Prostate gland (tissue), 2 donors: ENCODE measurements at regions not wholly inside any gene's neighbourhood (a gene's known extent, or its start where the extent isn't known, plus 50 kb on each side); places are given as distances from the start of the nearest gene placed in this dataset.

Experiments used
- POLR2A ChIP-seq: fragments of 450-650 bp; IDR thresholded peaks from one replicate; pipeline ENCODE4 v1.6.1; 2016; ENCODE audit warnings: antibody characterized with exemption, mild to moderate bottlenecking
- POLR2AphosphoS5 ChIP-seq: sonication (generic); formaldehyde crosslinking; IDR thresholded peaks from one replicate; pipeline ENCODE4 v1.6.1; 2017; ENCODE audit warnings: antibody characterized with exemption
- TF ChIP-seq, protein P1 (sequence below), 4 experiments: fragments of 200-600 bp in 2 of 4; fragments of 450-650 bp in 2 of 4; sonication (generic) in 2 of 4; IDR thresholded peaks; 1 replicate in 3 of 4; 2 replicates in 1 of 4; pipeline ENCODE4 v1.5.1; 2016 to 2019; ENCODE audit warnings: antibody characterized with exemption in 4 of 4, mild to moderate bottlenecking in 2 of 4, moderate library complexity in 2 of 4

DNA sequence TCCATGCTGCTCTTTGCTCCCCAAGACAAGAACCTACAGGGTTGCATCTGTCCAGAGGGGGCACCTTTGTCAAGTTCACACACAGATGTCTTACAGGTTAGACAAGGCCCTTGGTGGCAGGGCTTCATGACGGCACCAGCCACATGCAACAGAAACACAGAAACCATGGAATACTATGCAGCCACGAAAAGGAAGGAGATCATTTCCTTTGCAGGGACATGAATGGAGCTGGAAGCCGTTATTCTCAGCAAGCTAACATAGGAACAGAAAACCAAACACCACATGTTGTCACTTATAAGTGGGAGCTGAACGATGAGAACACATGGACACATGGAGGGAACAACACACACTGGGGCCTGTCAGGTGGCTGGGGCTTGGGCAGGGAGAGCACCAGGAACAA is 85.1 kb upstream of the NDP start:
- TF ChIP-seq, protein P1, sequence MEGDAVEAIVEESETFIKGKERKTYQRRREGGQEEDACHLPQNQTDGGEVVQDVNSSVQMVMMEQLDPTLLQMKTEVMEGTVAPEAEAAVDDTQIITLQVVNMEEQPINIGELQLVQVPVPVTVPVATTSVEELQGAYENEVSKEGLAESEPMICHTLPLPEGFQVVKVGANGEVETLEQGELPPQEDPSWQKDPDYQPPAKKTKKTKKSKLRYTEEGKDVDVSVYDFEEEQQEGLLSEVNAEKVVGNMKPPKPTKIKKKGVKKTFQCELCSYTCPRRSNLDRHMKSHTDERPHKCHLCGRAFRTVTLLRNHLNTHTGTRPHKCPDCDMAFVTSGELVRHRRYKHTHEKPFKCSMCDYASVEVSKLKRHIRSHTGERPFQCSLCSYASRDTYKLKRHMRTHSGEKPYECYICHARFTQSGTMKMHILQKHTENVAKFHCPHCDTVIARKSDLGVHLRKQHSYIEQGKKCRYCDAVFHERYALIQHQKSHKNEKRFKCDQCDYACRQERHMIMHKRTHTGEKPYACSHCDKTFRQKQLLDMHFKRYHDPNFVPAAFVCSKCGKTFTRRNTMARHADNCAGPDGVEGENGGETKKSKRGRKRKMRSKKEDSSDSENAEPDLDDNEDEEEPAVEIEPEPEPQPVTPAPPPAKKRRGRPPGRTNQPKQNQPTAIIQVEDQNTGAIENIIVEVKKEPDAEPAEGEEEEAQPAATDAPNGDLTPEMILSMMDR (IDR thresholded peaks at IDR 0.05): no peak
- TF ChIP-seq POLR2AphosphoS5: no peak
- TF ChIP-seq POLR2A: no peak
